GM18508 (cell line): ENCODE measurements at regions not wholly inside any gene's neighbourhood (a gene's known extent, or its start where the extent isn't known, plus 50 kb on each side); places are given as distances from the start of the nearest gene placed in this dataset.

Experiments used
- ATAC-seq: cut with Tn5 transposase; IDR thresholded peaks from one replicate; pipeline ENCODE4 v1.9.1; 2021; ENCODE audit warnings: moderate number of reproducible peaks; ENCODE audit not compliant: insufficient read depth, unreplicated experiment

DNA sequence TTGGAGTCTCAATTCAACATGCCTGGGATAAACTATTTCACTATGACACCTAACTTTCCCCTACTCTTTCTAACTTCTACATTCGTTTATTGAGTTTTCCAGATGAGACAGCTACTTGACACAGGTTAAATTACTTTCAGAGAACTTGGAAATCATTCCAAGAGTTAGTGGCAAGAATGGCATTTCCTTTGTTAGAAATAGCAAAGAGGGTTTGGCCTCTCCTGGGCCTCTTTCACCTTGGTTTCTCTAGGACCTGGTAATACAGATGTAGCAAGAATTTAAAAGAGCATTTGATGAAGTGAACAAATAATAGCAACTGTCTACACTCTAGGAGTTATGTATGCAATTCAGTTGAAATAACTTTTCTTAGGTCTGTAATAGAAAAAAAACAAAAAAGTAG lies 748.9 kb downstream of the MECOM start:
- no peak for ATAC-seq

DNA sequence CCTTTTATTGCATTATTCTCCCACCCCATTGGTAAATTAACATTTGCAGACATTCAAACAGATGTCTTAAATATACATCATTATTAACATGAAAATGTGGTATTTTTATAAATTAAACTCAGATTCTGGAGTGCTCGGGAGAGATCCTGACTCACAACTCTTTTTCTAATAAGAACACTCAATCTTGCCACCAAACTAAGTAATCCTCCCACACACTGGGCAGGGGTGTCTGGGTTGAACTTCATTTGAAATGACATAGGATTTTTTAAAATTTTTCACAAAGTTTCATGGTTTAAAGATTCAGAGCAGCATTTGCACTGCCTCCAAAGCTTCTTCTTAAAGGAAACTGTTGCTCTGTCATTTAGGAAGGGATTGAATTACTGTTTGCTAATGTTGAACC lies 754.3 kb downstream of the MECOM start:
- ATAC-seq, result no peak

DNA sequence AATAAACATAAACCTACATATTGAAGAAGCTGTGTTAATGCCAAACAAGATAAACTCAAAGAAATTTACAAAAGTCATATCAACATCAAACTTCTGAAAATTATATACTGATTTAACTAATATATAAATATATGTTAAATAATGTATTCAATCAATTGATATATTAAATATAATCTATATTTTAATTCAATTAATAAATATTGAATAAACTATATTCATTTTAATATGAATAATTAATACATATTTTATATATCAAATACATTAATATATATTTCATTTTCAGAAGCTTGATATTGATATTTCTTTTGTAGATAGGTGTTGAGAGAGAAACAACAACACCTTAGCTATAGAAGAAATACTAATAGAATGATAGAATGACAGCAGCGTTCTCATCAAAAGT lies 768.1 kb downstream of the MECOM start:
- no peak for ATAC-seq

- no peak for ATAC-seq
These were observed 769.3 kb downstream of the MECOM start for GRCh38 chr3:168894214-168894613.

DNA sequence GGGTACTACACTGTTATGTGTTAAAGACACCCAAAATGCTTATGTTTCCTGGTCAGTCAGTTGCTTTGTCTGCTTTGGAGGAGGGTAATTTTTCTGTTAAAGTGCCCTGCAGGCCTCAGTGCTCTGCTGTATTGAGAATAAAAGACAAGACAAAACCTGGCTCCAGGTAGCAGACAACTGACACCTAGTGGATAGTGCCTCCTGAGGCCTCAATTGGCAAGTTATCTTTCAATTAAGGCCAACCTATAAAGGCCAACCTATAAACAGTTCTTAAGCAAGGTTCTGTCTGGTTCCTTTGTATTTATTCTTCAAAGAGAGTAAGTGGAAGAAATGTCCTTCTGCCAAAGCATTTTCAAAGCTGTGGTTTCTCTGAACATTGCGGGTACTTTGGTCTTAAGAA lies 773.8 kb downstream of the MECOM start:
- ATAC-seq, result no peak

DNA sequence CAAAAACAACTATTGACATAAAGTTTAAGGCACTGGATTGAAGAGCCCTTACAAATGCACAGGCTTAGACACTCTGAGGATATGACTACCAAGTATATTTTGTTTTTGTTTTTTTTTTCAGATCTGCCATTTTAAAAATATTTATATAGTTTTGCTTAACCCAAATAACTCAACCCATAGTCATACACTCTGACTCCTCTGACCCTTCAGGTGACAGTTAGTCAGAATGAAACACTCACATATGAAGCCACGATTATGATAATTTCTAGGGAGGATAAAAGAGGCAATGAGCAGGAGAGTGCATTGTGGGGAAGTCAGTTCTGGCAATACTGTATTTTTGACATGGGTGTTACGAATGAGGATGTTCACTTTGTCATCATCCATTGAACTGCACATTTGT lies 774.7 kb downstream of the MECOM start:
- no peak for ATAC-seq

- no peak for ATAC-seq
These were observed 778.5 kb downstream of the MECOM start for GRCh38 chr3:168885028-168885427.

DNA sequence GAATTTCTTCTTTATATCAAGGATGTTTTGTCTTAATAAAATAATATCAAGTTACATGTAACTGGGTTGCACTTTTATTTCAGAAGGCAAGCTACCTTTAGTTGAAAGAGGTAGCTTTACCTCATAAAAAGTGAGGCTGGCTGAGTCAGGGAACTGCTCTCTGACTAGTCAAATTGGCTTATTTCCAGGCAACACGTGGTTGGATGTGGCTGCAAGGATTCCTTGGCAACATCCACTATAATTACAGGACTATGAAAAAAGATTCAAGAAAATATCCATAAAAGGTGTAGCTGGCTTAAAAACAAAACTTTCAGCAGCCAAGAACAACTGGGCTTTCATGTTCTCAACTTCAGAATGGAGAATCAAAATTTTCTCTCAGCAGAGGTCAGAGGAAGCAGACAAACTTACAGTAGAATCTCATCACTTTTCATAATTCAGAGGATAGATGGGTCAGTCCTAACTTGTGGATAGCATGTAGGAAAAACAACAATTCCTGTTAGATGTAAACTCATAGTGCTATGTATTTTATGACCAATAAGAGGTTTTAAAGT lies 779.1 kb downstream of the MECOM start:
- ATAC-seq, result no peak

DNA sequence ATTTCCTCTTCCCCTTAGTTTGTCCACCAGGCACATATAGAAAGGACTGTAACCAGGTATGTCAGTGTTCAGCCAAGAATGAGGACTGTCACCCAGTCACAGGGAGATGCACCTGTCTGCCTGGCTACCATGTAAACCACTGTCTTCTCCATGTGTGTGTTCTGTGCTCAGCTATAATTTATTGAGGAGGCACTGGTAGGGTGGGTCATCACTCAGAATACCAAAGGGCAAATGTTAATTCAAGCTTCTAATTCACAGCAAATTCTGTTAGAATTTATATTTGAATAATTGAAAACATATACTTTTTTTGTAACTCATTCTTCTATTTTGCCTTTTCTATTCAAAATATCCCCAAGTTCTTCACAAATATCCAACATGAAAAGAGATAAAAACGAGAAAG lies 780.4 kb downstream of the MECOM start:
- ATAC-seq, result no peak

- no peak for ATAC-seq
These were observed 781.7 kb downstream of the MECOM start for GRCh38 chr3:168881804-168882203.

- no peak for ATAC-seq
These were observed 782.9 kb upstream of the GOLIM4 start for GRCh38 chr3:168878655-168879054.

GRCh38 chr3:168877899-168878298 lies 782.2 kb upstream of the GOLIM4 start:
- ATAC-seq, result no peak

GRCh38 chr3:168876346-168877035 lies 780.8 kb upstream of the GOLIM4 start:
- no peak for ATAC-seq

DNA sequence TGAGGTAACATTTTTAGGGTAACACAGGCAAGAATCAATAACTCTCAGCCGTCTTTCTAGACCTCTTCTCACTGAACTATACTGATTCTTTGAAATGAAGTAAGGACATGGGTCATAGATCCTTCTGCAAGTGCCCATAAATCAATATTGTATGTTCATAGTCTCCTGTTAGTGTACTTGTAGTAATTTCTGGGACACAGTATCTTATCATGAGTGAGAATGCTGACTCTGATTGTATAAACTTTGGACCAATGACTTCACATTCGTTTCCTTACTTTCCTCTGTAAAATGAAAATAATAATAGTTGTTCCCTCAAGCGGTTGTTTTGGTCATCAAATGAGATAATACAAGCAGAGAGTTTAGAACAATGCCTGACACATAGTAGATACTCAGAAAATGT lies 777.1 kb upstream of the GOLIM4 start:
- no peak for ATAC-seq

GRCh38 chr3:168870892-168871291 lies 775.2 kb upstream of the GOLIM4 start:
- no peak for ATAC-seq

DNA sequence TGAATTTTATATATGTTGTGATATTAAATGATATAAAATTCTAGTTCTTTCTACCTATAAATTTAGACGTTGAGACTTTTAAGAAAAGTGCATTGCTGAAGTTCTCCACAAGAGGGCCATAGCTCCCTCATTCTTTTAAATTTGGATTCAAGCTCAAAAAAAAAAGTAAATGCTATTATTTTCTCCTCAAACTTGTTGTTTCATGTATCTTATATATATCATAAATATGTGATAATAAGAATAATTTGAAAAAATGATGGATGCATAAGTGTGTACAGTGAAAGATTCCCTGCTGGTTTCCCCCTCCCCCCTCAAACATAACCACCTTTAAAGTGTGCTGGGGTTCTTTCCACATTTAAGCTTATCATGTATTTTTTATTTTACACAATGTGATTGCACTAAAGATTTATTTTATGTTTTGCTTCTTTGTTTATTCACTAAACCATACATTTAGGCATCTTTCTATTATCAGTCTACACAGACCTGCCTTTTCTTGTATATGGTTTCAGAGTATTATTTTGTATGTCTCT lies 769.4 kb upstream of the GOLIM4 start:
- no peak for ATAC-seq

DNA sequence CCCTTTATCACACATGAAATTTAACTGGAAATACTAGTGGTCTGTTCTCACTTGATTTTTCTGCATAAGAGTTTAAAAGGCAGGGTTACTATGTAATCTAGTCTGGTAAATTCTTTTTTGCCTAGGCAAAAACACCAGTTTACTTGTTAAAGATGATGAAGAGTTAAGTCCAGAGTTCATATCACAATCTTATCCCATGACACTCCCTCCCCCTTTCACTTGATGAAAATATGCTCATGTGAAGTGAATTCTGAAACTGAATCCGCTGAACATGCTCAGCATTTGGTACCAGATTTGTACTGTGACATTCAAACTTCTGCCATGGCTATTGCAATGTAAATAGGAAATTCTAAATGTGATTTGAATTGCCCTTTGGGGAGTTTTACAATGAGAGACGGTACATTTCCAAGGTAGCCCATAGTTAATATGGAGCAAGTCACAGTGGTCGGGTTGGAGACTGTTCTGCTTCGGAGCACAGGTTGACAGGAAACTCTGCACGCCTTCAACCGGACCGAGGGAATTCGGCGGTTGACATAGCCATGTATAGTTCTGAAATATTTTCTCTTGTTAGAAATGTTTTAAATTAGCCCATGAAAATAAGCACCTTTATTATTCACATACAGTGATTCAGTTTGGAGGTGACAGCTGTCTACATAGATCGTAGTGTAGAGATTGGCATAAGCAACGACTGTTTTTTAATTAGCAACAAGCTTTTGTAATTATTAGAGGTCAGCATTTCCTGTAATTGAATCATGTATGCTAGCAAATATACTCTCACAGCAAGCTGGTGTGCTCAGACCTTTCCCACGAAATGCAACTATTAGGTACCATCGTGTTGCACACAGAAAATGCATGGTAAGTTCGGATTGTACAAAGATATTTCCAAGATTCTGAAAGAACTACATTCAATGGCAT lies 768.6 kb upstream of the GOLIM4 start:
- ATAC-seq, result no peak

DNA sequence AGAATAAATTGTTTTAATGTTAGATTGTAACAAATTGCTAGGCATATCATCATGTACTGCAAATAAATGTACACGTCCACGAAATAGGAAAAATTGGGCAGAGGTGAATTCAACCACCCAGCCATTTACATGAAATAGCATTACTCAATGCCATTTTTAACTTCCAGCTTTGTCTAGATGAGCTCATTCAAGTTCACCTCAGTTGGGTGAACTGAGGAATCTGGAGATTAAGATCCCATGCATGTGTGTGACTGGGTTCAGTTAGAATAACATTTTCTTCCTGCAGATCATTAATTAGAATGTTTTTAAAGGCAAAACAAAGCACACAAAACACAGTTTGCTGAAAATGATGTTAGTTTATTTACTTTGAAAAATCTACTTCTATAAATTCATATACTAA lies 767.8 kb upstream of the GOLIM4 start:
- no peak for ATAC-seq

DNA sequence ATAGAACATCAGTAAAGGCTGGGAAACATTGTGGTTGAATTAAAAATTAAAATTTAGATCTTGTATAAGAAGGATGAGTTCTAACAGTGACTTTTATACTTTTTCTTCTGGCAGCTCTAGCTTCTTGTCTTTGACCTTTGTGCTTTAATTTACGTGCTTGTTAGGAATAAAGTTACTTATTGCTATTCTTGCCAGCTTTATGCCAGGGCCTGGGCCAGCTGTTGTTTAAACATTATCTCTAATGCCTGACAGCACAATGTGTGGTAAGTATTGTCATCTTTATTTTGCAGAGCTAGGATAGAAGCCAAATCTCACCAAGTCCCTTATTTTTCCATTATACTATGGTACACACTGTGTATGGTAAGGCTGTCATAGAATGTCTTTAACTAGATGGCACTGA lies 766.7 kb upstream of the GOLIM4 start:
- no peak for ATAC-seq

GRCh38 chr3:168860592-168860991 lies 764.9 kb upstream of the GOLIM4 start:
- no peak for ATAC-seq

GRCh38 chr3:168860028-168860427 lies 764.3 kb upstream of the GOLIM4 start:
- no peak for ATAC-seq
